HG03565 (cell line): ENCODE measurements at regions not wholly inside any gene's neighbourhood (a gene's known extent, or its start where the extent isn't known, plus 50 kb on each side); places are given as distances from the start of the nearest gene placed in this dataset.
"Not testable (repeated sequence)": the region's sequence is repeated elsewhere in the genome, so short reads cannot be mapped to it uniquely, and the experiment has no call there.

Experiments
- ATAC-seq: cut with Tn5 transposase; IDR thresholded peaks from one replicate; pipeline ENCODE4 v1.9.1; 2021; ENCODE audit warnings: mild to moderate bottlenecking, moderate library complexity; ENCODE audit not compliant: unreplicated experiment

DNA sequence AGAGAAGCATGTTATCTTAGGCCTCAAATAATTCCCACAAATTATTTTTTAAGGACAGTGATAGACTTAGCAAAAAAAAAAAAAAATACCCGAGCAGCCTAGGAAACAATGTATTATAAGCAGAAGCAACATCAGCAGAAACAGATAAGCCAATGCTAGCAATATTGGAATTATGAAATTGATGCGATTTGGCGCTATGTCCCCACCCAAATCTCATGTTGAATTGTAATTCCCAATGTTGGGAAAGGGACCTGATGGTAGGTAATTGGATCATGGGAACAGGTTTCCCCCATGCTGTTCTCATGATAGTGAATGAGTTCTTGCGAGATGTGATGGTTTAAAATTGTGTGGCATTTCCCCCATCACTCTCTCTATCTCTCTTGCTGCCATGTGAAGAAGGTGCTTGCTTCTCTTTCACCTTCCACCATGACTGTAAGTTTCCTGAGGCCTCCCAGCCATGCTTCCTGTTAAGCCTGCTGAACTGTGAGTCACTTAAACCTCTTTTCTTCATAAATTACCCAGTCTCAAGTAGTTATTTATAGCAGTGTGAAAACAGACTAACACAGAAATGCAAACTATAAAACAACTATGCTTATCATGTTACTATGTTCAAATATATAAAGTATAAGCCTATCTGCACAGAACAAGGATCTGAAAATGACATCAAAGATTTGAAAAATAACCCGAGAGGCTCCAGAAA, 75.6 kb upstream of the HIVEP3 start:
- no peak for ATAC-seq

DNA sequence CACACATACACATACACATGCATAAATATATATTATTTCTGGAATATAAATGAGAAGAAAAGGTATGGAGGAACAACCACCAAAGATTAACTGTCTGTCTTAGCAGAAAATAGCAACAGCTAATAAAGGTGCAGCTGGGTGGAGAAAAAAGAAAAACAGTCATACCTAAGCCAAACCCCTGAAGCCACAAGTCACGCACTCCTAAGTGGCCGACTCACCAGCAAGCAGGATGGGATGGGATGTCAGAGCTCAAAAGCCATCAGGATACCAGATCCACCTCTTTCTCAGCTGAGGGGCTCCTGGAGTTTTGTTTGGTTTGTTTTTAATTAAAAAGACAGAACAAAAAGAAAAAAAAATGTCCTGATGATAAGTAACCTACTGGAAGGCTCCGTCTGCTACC, 64.7 kb upstream of the HIVEP3 start:
- ATAC-seq: no peak

DNA sequence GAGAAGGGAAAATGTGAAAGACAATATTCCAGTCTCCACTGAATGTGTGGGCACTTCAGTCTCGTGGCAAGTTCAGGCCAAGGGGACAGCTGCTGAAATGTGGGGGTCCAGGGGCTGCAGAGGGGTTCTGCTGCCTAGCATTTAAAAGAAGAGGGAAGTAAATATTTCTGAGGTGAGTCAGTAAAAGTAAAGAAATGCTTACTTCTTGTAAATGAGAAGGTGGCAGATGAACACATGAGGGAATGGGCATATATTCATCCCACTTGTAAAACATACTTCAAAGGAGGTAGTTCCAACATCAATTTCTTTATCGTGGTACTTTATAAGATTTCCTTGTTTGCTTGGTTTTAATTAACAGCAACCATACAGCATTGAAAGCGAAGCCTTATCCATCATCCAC, 63.1 kb upstream of the HIVEP3 start:
- no peak for ATAC-seq

- no peak for ATAC-seq
These were observed 62.3 kb upstream of the HIVEP3 start for GRCh38 chr1:41980827-41981653.

DNA sequence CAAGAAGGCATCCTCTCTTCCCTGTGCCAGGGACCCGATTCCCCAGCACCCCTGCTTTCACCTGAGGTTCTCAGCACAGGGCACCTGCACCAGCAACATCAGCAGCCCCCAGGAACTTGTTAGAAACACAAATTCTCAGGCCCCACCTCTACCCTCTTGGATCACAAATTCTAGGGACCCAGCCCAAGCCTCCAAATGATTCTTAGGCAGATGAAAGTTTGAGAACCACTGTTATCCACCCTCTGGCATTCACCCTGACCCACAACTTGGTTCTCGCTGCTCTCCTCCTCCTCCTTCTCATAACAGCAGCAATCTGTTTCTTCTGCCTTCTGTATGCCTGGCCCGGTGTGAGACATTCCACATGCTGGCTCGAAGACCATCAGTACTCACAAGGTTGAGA, 60.3 kb upstream of the HIVEP3 start:
- no peak for ATAC-seq

GRCh38 chr1:41977326-41977725, 58.6 kb upstream of the HIVEP3 start:
- ATAC-seq: no peak

- ATAC-seq: no peak
These were observed 57.9 kb upstream of the HIVEP3 start for GRCh38 chr1:41976671-41977070.

DNA sequence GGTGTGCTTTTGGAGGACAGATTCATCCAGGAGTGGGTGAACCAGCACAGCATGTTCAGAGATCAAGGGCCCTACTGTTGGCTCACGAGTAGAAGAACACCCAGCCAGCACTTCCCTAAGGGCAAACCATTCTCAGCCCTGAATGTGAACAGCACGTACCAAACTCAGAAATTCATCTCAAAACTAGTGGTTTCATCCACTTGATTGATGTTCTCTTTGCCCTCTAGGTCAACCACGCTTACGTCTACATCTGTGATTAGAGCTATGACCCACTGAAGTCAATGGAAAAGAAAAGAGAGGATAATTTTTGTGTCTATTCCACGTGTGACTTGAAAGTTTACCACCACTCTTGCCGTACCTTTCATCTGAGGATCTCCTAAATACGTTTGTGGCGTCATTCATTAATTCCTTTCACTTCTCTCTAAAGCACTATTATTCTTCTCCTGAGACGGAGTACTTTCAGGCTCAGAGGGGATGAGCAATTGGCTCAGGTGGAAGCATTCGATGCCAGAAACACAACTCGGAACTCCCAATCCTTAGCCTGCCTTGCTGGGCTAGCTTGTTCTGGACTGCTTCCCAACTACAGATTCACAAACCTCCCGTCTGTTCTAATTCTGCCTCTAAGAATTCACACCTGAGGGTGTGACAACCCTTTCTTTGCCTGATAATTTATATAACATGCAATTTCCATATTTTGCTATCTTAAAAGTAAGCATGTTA, 57.3 kb upstream of the HIVEP3 start:
- no peak for ATAC-seq

DNA sequence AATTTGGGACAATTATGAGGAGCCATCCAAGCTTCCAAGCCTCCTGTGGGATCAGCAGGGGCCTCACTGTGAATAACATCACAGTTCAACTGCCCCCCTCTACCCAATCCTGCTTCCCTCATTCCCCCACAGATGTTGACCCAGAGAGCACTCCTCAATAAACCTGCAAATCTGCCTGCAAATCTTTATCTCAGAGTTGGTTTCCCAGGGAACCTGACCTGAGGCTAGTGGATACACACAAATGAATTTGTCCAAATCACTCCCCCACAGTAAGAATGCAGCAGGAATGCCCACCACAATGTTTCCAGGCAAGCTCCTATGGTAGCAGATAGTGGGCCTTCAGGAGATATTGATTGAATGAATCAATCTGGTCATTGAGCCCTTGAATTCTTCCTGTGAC, 56.4 kb upstream of the HIVEP3 start:
- ATAC-seq: no peak

- not testable (repeated sequence) for ATAC-seq
These were observed 49.8 kb upstream of the HIVEP3 start for GRCh38 chr1:41968557-41968956.
